A673 (cell line): ENCODE measurements at regions not wholly inside any gene's neighbourhood (a gene's known extent, or its start where the extent isn't known, plus 50 kb on each side); places are given as distances from the start of the nearest gene placed in this dataset.

Experiments
- BruUV-seq: library from RNA; stranded (reverse); fragments of 400-500 nt; replicated peaks from 2 replicates; lab custom pipeline; 2021; lab: Mats Ljungman, UMichigan
- CTCF ChIA-PET: fragments of 300-600 bp; sonication (Branson Sonifier 250); formaldehyde crosslinking; loops from one replicate; lab custom pipeline; 2022; ENCODE audit warnings: antibody characterized with exemption; lab: Charles Lee
- POLR2A ChIA-PET: fragments of 300-600 bp; sonication (Branson Sonifier 250); formaldehyde crosslinking; loops from one replicate; lab custom pipeline; 2022; ENCODE audit warnings: antibody characterized with exemption; ENCODE audit not compliant: low non-redundant PET; lab: Charles Lee
- DNase-seq: peaks from one replicate; pipeline ENCODE4 v3.0.0-alpha.2; 2015; ENCODE audit warnings: low spot score
- H3K27ac ChIP-seq: fragments of 200-600 bp; sonication (generic); 2 replicates; pipeline ENCODE4 v1.5.1; 2016; ENCODE audit warnings: mixed run types, low read depth, mild to moderate bottlenecking, mixed read lengths, antibody characterized with exemption, low read length; ENCODE audit not compliant: poor library complexity, severe bottlenecking
- H3K27me3 ChIP-seq: fragments of 200-600 bp; sonication (generic); replicated peaks from 2 replicates; pipeline ENCODE4 v1.6.1; 2017; ENCODE audit warnings: mixed run types, low read depth, mild to moderate bottlenecking, mixed read lengths, antibody characterized with exemption, low read length; ENCODE audit not compliant: insufficient read depth, poor library complexity
- H3K36me3 ChIP-seq: fragments of 200-600 bp; sonication (generic); 2 replicates; pipeline ENCODE4 v1.6.1; 2016; ENCODE audit warnings: mixed run types, mild to moderate bottlenecking, mixed read lengths, antibody characterized with exemption, low read length; ENCODE audit not compliant: insufficient read depth, poor library complexity, severe bottlenecking
- H3K4me1 ChIP-seq: fragments of 200-600 bp; sonication (generic); 2 replicates; pipeline ENCODE4 v1.6.1; 2017; ENCODE audit warnings: mixed run types, mild to moderate bottlenecking, mixed read lengths, antibody characterized with exemption, low read length; ENCODE audit not compliant: insufficient read depth, poor library complexity, severe bottlenecking
- H3K4me3 ChIP-seq: fragments of 200-600 bp; sonication (generic); 2 replicates; pipeline ENCODE4 v1.5.1; 2016; ENCODE audit warnings: low read depth, mixed run types, mild to moderate bottlenecking, mixed read lengths, low read length; ENCODE audit not compliant: poor library complexity, severe bottlenecking
- H3K9me3 ChIP-seq: fragments of 200-600 bp; sonication (generic); 2 replicates; pipeline ENCODE4 v1.6.1; 2016; ENCODE audit warnings: mixed run types, low read depth, mild to moderate bottlenecking, mixed read lengths, antibody characterized with exemption, low read length; ENCODE audit not compliant: poor library complexity, severe bottlenecking
- EZH2 ChIP-seq: fragments of 200-600 bp; sonication (generic); IDR thresholded peaks from 2 replicates; pipeline ENCODE4 v1.6.1; 2017; ENCODE audit warnings: borderline replicate concordance, low read depth, mild to moderate bottlenecking, mixed read lengths, antibody characterized with exemption, low read length; ENCODE audit not compliant: poor library complexity, severe bottlenecking
- intact Hi-C: fragments of 100-400 bp; cut with micrococcal nuclease; formaldehyde crosslinking; loops from one replicate; pipeline ENCODE4 v1.10.0; 2022; ENCODE audit not compliant: unreplicated experiment
- TF ChIP-seq, protein P1 (sequence below): fragments of 300-800, 200-600 bp; sonication (generic); conservative IDR thresholded peaks from 2 replicates; pipeline ENCODE4 v1.5.1; 2017; ENCODE audit warnings: low read depth, mild to moderate bottlenecking, antibody characterized with exemption, low read length, moderate library complexity, mixed read lengths

DNA sequence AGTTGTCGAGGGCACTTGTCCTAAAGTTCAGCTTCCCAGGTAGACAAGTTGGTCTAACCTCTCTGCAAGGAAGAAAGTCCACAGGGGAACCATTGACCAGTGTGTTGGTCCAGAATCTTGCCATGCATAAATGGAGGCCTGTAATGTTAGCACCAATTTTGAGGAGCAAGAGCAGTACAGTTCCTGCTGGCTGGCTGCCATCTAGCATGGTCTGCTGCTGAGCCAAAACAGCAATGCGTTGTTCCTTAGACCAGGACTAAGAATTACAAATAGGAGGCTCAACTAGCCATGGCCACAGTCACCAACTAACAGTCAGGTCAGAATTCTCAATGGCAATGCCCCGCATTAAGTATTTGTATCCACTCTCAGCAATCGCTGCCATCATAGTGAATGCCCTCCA lies 72.8 kb upstream of the WIPF1 start:
- intact Hi-C loops = no loop called here
- H3K27me3 ChIP-seq = peaks cover 4% of the 10 kb centered on the region
- CTCF ChIA-PET = no interaction called here
- DNase-seq = no peak
- H3K4me1 ChIP-seq = no peaks in the 10 kb centered on the region
- no TSS peak for BruUV-seq
- H3K4me3 ChIP-seq = no peak overlapping the region
- H3K9me3 ChIP-seq = no peaks in the 10 kb centered on the region
- TF ChIP-seq, protein P1, sequence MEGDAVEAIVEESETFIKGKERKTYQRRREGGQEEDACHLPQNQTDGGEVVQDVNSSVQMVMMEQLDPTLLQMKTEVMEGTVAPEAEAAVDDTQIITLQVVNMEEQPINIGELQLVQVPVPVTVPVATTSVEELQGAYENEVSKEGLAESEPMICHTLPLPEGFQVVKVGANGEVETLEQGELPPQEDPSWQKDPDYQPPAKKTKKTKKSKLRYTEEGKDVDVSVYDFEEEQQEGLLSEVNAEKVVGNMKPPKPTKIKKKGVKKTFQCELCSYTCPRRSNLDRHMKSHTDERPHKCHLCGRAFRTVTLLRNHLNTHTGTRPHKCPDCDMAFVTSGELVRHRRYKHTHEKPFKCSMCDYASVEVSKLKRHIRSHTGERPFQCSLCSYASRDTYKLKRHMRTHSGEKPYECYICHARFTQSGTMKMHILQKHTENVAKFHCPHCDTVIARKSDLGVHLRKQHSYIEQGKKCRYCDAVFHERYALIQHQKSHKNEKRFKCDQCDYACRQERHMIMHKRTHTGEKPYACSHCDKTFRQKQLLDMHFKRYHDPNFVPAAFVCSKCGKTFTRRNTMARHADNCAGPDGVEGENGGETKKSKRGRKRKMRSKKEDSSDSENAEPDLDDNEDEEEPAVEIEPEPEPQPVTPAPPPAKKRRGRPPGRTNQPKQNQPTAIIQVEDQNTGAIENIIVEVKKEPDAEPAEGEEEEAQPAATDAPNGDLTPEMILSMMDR = no peak
- TF ChIP-seq EZH2 = no peak
- H3K36me3 ChIP-seq = no peaks in the 10 kb centered on the region
- H3K27ac ChIP-seq = no peak overlapping the region
- POLR2A ChIA-PET = no interaction called here

DNA sequence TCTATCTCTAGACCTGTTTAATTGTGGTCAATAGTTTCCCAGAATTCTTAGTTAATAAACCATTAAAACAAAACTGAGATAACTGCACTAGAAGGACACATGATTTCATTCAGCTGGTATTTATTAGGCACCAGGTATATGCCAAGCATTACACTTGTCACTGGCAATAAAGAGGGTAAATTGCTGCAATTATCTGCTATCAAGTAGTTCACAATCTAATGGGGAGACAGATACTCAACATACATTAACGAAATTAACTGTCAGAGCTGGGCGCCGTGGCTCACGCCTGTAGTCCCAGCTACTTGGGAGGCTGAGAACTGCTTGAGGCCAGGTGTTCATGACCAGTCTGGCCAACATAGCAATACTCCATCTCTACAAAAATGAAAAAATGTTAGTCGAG lies 71.7 kb upstream of the WIPF1 start:
- no peak for DNase-seq
- CTCF ChIA-PET = no interaction called here
- H3K27me3 ChIP-seq = peaks cover 2% of the 10 kb centered on the region
- no peaks in the 10 kb centered on the region for H3K4me1 ChIP-seq
- TF ChIP-seq EZH2 = no peak
- TF ChIP-seq, protein P1 = no peak
- H3K9me3 ChIP-seq = no peaks in the 10 kb centered on the region
- POLR2A ChIA-PET = no interaction called here
- H3K27ac ChIP-seq = no peak overlapping the region
- H3K36me3 ChIP-seq = no peaks in the 10 kb centered on the region
- intact Hi-C loops = no loop called here
- no TSS peak for BruUV-seq
- no peak overlapping the region for H3K4me3 ChIP-seq

DNA sequence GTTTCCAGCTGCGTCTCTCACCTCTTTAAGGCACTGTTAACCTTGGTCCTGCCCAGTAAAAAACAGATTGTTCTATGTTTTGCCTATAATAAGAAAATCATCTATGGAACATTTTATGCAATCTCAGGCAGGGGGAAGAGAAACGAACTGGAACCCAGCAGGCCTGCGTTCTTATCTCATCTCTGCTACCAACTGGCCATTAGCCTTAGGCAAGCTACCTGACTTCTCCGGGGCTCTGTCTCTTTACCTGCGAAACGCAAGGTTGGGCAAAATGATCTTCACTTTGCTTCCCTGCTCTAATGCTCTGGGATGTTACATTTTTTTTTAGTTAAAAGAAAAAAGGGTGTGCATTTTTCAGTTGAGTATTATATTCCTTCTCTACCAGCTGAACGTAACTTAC lies 70.5 kb upstream of the WIPF1 start:
- no peak for DNase-seq
- intact Hi-C loops = no loop called here
- no TSS peak for BruUV-seq
- H3K9me3 ChIP-seq = no peaks in the 10 kb centered on the region
- no peak for TF ChIP-seq EZH2
- no peak overlapping the region for H3K27ac ChIP-seq
- H3K4me1 ChIP-seq = no peaks in the 10 kb centered on the region
- ChIA-PET CTCF (no interaction called here), POLR2A (no interaction called here)
- H3K36me3 ChIP-seq = no peaks in the 10 kb centered on the region
- H3K27me3 ChIP-seq = no peaks in the 10 kb centered on the region
- H3K4me3 ChIP-seq = no peak overlapping the region

DNA sequence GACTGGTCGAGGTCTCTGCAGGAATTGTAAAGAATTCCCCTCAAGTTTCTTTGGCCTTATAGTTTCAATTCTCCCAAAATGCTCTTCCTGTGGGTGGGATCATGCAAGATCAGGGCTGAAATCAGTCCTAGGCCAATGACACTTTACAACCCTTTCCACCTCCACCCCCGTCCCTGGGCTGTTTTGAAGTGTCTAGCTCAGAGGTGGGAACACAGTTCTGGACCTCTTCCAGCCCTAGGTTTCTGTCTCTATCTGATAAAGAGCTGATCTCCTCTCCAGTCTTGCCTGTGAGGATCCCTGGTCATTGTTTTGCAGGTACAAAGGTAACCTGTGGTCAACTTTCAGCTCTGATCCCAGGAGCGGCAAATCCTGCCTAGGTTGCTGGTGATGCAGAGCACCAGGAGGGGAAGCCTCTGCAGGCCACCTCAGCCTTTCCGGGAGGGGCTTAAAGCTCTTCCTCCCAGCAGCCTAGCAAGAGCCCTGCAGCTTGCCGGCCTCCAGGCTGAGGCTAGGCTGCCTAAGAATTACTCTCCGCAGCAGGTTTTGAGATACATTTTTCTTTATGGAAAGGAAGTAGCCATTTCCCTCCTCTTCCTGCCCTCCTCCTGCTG lies 69.8 kb upstream of the WIPF1 start:
- Histone ChIP-seq H3K4me1 (no peaks in the 10 kb centered on the region), H3K4me3 (no peak overlapping the region), H3K36me3 (no peaks in the 10 kb centered on the region), H3K27ac (no peak overlapping the region), H3K27me3 (no peaks in the 10 kb centered on the region), H3K9me3 (no peaks in the 10 kb centered on the region)
- ChIA-PET CTCF (no interaction called here), POLR2A (no interaction called here)
- DNase-seq = no peak
- intact Hi-C loops = no loop called here
- no TSS peak for BruUV-seq
- TF ChIP-seq, protein P1 = no peak
- TF ChIP-seq EZH2 = no peak
